ENCODE measurements at regions not wholly inside any gene's neighbourhood (a gene's known extent, or its start where the extent isn't known, plus 50 kb on each side); places are given as distances from the start of the nearest gene placed in this dataset.

DNA sequence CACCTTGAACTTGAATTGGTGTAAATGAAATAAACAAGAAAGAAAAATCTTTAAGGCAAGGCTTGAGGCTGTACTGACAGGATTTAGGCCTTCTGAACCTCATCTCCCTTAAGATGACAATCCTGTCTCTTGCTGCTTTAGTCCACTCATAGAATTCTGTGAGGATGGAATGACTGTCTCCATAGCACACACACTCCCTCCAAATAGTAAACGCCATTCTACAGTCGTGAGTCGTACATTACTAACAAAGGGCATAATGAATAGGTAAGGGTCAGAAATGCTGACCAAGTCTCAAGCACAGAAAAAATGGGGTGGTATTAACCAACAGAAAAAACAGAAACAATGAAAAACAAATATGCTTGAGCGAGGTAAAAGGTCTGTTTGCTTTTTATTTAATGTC is 71.8 kb upstream of the SIMC1 start:
- DNase-seq, result no peak
- H3K36me3 Mint-ChIP-seq (ENCODE audit: insufficient read depth), result no peaks in the 10 kb centered on the region
- H3K27me3 Mint-ChIP-seq, result peaks cover 38 to 68% of the 10 kb centered on the region in 2 donors
- H3K27ac Mint-ChIP-seq, result no peak overlapping the region
- peaks cover 0 to 3% of the 10 kb centered on the region in 2 donors for H3K4me1 Mint-ChIP-seq (ENCODE audit: low read depth in 2 of 2)
- ATAC-seq (replicated peaks), result no peak
- no peak overlapping the region for H3K4me3 Mint-ChIP-seq
- H3K9me3 Mint-ChIP-seq, result no peaks in the 10 kb centered on the region

DNA sequence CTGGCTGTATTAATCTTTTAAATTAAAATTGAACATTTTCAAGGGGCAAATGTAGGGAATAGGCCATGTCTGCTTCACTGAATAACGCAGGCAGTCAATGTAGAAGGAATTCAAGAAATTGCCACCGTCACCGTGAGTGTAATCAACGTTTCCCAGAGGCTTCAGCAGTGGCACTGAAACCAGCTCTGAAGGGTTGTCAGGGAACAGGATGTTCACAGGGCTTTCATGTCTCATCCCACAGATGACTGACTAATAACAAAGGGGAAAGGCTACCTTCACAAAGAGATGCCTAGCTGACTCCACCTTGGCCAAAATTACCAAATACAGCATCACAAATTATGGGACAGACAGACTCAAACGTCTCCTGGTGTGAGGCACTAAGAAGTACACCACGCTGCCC is 70.4 kb upstream of the SIMC1 start:
- Mint-ChIP-seq H3K36me3 (ENCODE audit: insufficient read depth) (no peaks in the 10 kb centered on the region), H3K4me1 (ENCODE audit: low read depth in 2 of 2) (peaks cover 0 to 3% of the 10 kb centered on the region in 2 donors), H3K27me3 (peaks cover 39 to 56% of the 10 kb centered on the region in 2 donors), H3K27ac (no peak overlapping the region), H3K4me3 (no peak overlapping the region), H3K9me3 (no peaks in the 10 kb centered on the region)
- DNase-seq, result no peak
- ATAC-seq (replicated peaks), result no peak

DNA sequence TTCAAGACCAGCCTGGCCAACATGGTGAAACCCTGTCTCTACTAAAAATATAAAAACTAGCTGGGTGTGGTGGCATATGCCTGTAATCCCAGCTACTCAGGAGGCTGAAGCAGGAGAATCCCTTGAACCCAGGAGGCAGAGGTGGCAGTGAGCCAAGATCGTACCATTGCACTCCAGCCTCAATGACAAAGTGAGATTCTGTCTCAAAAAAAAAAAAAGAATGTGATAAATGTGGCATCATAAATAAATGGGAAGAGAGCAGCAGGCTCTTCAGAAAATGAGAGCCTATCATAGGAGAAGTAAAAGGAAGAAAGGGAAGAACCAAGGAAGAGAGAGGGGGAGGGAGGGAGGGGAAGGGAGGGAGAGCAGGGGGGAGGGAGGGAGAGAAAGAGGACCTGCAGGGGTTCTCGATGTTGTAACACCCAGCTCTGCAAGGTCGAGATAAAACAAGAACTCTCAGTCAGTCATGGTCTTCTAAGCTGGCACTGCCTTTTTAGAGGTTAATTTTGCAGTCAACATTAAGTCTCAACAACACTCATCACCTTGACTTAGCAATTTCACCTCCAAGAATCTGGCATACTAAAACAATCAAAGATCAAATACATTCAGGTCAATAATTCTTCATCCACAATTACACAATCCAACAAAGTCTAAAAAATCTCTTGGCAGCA is 68.7 kb upstream of the SIMC1 start:
- Mint-ChIP-seq H3K36me3 (ENCODE audit: insufficient read depth) (no peaks in the 10 kb centered on the region), H3K9me3 (no peaks in the 10 kb centered on the region), H3K4me3 (no peak overlapping the region), H3K4me1 (ENCODE audit: low read depth in 2 of 2) (peaks cover 0 to 3% of the 10 kb centered on the region in 2 donors), H3K27me3 (peaks cover 41 to 56% of the 10 kb centered on the region in 2 donors), H3K27ac (no peak overlapping the region)
- DNase-seq, result no peak
- no peak for ATAC-seq (replicated peaks)

GRCh38 chr5:176170084-176170483 is 68.1 kb upstream of the SIMC1 start:
- no peak for DNase-seq
- ATAC-seq (replicated peaks), result no peak
- Mint-ChIP-seq H3K4me1 (ENCODE audit: low read depth in 2 of 2) (peaks cover 0 to 3% of the 10 kb centered on the region in 2 donors), H3K36me3 (ENCODE audit: insufficient read depth) (no peaks in the 10 kb centered on the region), H3K27me3 (peaks cover 35 to 56% of the 10 kb centered on the region in 2 donors), H3K9me3 (no peaks in the 10 kb centered on the region), H3K27ac (no peak overlapping the region), H3K4me3 (no peak overlapping the region)

DNA sequence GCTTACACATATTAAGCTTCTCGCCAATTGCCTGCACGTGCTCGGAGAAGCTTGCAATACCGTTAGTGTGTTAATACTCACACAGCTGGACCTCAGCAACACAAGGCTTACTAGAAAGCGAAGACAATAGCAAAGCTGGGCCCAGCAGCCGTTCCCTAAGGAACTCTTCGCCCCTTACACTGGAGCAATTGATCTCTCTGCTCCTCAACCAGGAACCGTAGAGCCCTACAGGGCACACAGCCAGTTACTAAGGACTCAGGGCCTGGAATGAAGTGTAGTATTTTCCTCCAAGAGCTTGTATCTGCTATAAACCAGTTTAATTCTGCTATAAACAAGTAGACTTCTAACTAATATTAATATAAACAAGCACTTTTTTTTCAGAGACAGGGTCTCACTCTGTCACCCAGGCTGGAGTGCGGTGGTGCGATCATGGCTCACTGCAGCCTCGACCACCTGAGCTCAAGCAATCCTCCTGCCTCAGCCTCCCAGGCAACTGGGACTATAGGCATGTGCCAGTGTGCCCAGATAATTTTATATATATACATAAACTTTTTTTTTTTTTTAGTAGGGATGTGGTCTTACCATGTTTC is 67.0 kb upstream of the SIMC1 start:
- no peaks in the 10 kb centered on the region for H3K36me3 Mint-ChIP-seq (ENCODE audit: insufficient read depth)
- H3K4me3 Mint-ChIP-seq, result no peak overlapping the region
- no peaks in the 10 kb centered on the region for H3K9me3 Mint-ChIP-seq
- no peak for DNase-seq
- ATAC-seq (replicated peaks), result no peak
- peaks cover 39 to 57% of the 10 kb centered on the region in 2 donors for H3K27me3 Mint-ChIP-seq
- no peak overlapping the region for H3K27ac Mint-ChIP-seq
- peaks cover 0 to 3% of the 10 kb centered on the region in 2 donors for H3K4me1 Mint-ChIP-seq (ENCODE audit: low read depth in 2 of 2)

DNA sequence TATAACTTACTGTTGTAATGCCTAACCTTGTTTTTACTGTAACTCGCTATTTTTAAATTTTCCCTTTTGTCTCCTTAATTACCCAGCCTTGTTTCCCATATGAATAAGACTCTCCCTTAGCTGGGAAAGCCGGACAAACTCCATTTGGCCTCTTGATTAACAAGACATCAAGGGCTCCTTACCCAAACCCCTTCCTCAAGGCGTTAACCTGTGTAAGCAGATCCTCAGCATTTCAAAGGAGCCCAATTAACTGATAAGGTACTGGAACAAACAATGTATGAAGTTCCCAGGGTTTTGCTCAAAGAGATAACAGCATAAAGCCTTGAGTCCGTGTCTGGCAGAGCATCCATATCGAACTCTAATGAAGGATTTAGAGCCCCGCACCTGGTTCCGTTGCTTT is 66.0 kb upstream of the SIMC1 start:
- Mint-ChIP-seq H3K27me3 (peaks cover 44 to 63% of the 10 kb centered on the region in 2 donors), H3K4me3 (no peak overlapping the region), H3K27ac (no peak overlapping the region), H3K4me1 (ENCODE audit: low read depth in 2 of 2) (peaks cover 0 to 3% of the 10 kb centered on the region in 2 donors), H3K36me3 (ENCODE audit: insufficient read depth) (no peaks in the 10 kb centered on the region), H3K9me3 (no peaks in the 10 kb centered on the region)
- no peak for ATAC-seq (replicated peaks)
- no peak for DNase-seq

DNA sequence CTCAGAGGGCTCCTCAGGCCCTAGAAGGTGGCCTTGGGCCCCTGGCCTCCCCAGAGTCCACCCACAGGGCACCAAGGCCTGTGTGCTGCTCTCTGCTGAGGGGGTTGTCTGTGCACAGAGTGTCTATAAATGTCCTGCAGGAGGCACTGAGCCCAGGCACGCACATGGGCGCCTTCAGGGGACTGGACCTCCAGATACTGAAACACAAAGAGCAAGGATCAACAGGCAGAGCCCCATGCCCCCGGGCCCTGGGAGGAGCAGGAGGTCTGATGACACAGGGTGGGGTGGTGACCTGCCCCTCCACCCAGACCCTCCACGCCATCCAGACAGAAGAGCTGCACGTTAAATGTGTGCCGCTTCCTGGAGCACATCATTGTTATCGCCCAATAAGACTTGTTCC is 64.6 kb upstream of the SIMC1 start:
- no peak for ATAC-seq (replicated peaks)

GRCh38 chr5:176174345-176175025 is 63.7 kb upstream of the SIMC1 start:
- no peaks in the 10 kb centered on the region for H3K36me3 Mint-ChIP-seq (ENCODE audit: insufficient read depth)

More for the DNA sequence above, 64.6 kb upstream of the SIMC1 start:
- Mint-ChIP-seq H3K36me3 (ENCODE audit: insufficient read depth) (no peaks in the 10 kb centered on the region), H3K4me1 (ENCODE audit: low read depth in 2 of 2) (peaks cover 0 to 3% of the 10 kb centered on the region in 2 donors), H3K27me3 (peaks cover 48 to 68% of the 10 kb centered on the region in 2 donors), H3K4me3 (no peak overlapping the region), H3K9me3 (peaks cover 0 to 3% of the 10 kb centered on the region in 2 donors), H3K27ac (no peak overlapping the region)
- no peak for DNase-seq

DNA sequence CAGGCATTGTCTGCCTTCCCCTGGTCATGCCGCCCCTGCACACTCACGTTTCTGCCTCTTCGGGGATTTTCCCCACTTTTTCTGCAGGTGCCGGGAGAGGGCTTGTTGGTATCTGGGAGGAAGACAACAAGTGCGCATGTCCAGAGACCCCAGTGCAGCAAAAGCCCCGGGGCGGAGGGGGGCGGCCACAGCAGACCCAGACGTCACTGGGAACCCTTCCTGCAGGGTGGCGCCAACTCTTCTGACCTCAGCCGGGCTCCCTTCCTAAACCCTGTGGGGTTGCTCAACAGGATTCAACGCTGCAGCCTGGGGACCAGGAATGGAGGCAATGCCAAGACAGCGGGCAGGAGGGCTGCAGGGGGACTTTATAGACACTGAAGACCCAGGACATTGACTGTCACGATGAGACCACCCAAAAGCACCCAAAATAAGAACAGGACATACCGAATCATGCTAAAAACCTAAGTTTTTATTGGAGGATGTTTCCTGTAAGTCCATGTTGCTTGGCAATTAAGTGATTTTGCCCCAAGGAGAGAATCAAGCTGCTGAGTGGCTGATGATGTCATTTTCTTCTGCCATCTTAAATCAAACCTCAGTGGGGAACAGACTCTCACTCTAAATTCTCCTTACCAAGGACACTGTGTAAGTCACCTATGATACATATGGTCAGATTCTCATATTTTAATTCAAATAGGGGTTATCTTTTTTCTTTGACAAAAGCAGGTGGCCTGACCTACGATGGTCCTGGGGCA is 62.9 kb upstream of the SIMC1 start:
- Mint-ChIP-seq H3K36me3 (ENCODE audit: insufficient read depth) (no peaks in the 10 kb centered on the region), H3K4me1 (ENCODE audit: low read depth in 2 of 2) (peaks cover 0 to 3% of the 10 kb centered on the region in 2 donors), H3K27ac (no peak overlapping the region), H3K9me3 (peaks cover 0 to 4% of the 10 kb centered on the region in 2 donors), H3K27me3 (peaks cover 51 to 76% of the 10 kb centered on the region in 2 donors), H3K4me3 (no peak overlapping the region)
- DNase-seq, result no peak
- no peak for ATAC-seq (replicated peaks)

More at GRCh38 chr5:176174345-176175025, 63.7 kb upstream of the SIMC1 start:
- DNase-seq (no peak), ATAC-seq (replicated peaks) (no peak)
- H3K4me1 Mint-ChIP-seq (ENCODE audit: low read depth in 2 of 2), result peaks cover 0 to 3% of the 10 kb centered on the region in 2 donors
- peaks cover 49 to 68% of the 10 kb centered on the region in 2 donors for H3K27me3 Mint-ChIP-seq
- peaks cover 0 to 4% of the 10 kb centered on the region in 2 donors for H3K9me3 Mint-ChIP-seq
- no peak overlapping the region for H3K4me3 Mint-ChIP-seq
- no peak overlapping the region for H3K27ac Mint-ChIP-seq

DNA sequence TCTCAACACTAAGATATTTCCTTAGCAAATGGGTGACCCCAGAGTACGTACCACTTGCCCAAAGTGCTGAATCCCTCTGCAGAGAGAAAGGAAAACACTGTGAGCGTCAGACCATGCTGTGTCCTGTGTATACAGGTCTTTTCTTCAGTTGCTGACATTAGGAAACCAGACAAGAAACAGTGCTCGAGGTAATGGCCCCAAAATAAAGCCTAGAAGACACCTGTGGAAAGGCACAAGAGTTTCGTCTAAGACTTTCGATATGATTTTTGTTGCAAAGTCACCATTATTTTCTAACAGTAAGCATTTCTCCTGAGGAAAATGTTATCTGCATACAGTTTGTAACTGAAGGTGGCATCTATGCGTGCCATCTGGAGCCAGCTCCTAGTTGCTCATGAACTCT is 62.0 kb upstream of the SIMC1 start:
- no peak overlapping the region for H3K4me3 Mint-ChIP-seq
- peaks cover 0 to 4% of the 10 kb centered on the region in 2 donors for H3K9me3 Mint-ChIP-seq
- H3K27ac Mint-ChIP-seq, result no peak overlapping the region
- DNase-seq (no peak), ATAC-seq (replicated peaks) (no peak)
- H3K36me3 Mint-ChIP-seq (ENCODE audit: insufficient read depth), result no peaks in the 10 kb centered on the region
- H3K27me3 Mint-ChIP-seq, result peaks cover 55 to 85% of the 10 kb centered on the region in 2 donors
- peaks cover 0 to 2% of the 10 kb centered on the region in 2 donors for H3K4me1 Mint-ChIP-seq (ENCODE audit: low read depth in 2 of 2)

DNA sequence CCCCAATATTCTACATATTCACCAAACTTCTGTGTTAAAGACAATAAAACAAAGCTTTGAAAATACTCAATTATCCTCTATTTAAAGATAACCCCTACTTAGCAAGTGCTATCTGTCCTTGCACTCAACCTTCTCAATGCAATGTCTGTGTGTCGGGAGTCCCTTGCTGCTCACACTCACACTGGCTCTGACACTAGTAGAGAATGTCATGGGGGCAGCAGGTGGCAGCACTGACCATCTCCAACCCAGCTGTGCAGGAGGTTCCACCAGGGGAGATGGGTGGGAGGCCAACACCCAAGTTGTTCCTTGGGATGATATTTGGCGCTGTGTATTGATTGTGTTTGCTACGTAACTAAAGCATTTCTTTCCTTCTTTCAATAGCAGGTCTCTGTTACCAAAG is 59.4 kb upstream of the SIMC1 start:
- no peak overlapping the region for H3K27ac Mint-ChIP-seq
- H3K27me3 Mint-ChIP-seq, result peaks cover 54 to 98% of the 10 kb centered on the region in 2 donors
- H3K4me3 Mint-ChIP-seq, result no peak overlapping the region

GRCh38 chr5:176180339-176180738 is 57.9 kb upstream of the SIMC1 start:
- Mint-ChIP-seq H3K9me3 (peaks cover 0 to 4% of the 10 kb centered on the region in 2 donors), H3K36me3 (ENCODE audit: insufficient read depth) (no peaks in the 10 kb centered on the region), H3K27me3 (peaks cover 54 to 82% of the 10 kb centered on the region in 2 donors), H3K27ac (no peak overlapping the region), H3K4me1 (ENCODE audit: low read depth in 2 of 2) (peaks cover 0 to 4% of the 10 kb centered on the region in 2 donors), H3K4me3 (no peak overlapping the region)
- DNase-seq (no peak), ATAC-seq (replicated peaks) (no peak)

More for the DNA sequence above, 59.4 kb upstream of the SIMC1 start:
- ATAC-seq (replicated peaks) (no peak), DNase-seq (no peak)
- H3K9me3 Mint-ChIP-seq, result peaks cover 0 to 4% of the 10 kb centered on the region in 2 donors
- H3K4me1 Mint-ChIP-seq (ENCODE audit: low read depth in 2 of 2), result peaks cover 0 to 4% of the 10 kb centered on the region in 2 donors
- H3K36me3 Mint-ChIP-seq (ENCODE audit: insufficient read depth), result no peaks in the 10 kb centered on the region

DNA sequence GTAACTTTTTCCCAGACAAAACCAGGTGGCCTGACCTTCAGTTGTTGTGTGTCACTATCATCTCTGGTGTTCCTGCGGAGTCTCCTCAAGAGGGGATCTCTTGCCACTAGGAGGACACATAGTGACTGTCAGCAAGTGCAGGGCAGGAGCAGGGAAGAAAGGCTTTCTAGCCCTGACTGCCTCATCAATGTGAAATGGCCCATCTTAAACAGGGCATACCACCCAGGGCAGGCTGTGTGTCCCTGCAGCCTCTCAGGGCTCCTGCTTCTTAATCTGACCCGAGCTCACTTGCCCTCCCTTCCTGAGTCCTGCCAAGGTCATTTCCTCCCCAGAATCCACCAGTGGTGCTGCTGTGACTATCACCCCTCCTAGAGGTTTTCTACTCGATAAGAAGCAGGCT is 57.4 kb upstream of the SIMC1 start:
- H3K4me3 Mint-ChIP-seq, result no peak overlapping the region
- peaks cover 51 to 78% of the 10 kb centered on the region in 2 donors for H3K27me3 Mint-ChIP-seq
- peaks cover 0 to 4% of the 10 kb centered on the region in 2 donors for H3K9me3 Mint-ChIP-seq
- H3K4me1 Mint-ChIP-seq (ENCODE audit: low read depth in 2 of 2), result peaks cover 0 to 4% of the 10 kb centered on the region in 2 donors
- ATAC-seq (replicated peaks) (no peak), DNase-seq (no peak)
- no peak overlapping the region for H3K27ac Mint-ChIP-seq
- no peaks in the 10 kb centered on the region for H3K36me3 Mint-ChIP-seq (ENCODE audit: insufficient read depth)

Data from effector memory CD8-positive, alpha-beta T cell (primary cell).